CD4-positive, alpha-beta T cell treated with Interleukin-12 subunit alpha and Interleukin-12 subunit beta, for 1 hour (primary cell): ENCODE measurements at regions not wholly inside any gene's neighbourhood (a gene's known extent, or its start where the extent isn't known, plus 50 kb on each side); places are given as distances from the start of the nearest gene placed in this dataset.
"Not testable (repeated sequence)": the region's sequence is repeated elsewhere in the genome, so short reads cannot be mapped to it uniquely, and the experiment has no call there.

Source experiments
- DNase-seq: peaks from one replicate; pipeline ENCODE4 v3.0.0-alpha.2; 2020

- DNase-seq, result no peak
Measured at GRCh38 chr5:105617436-105618215, 2053.1 kb downstream of the EFNA5 start.

- no peak for DNase-seq
Measured at GRCh38 chr5:105616599-105616998, 2054.0 kb upstream of the NUDT12 start.

- DNase-seq, result not testable (repeated sequence)
Measured at GRCh38 chr5:105602406-105602805, 2039.8 kb upstream of the NUDT12 start.

- DNase-seq, result no peak
Measured at GRCh38 chr5:105593011-105593760, 2030.6 kb upstream of the NUDT12 start.

- DNase-seq, result no peak
Measured at GRCh38 chr5:105587963-105588662, 2025.5 kb upstream of the NUDT12 start.

- DNase-seq, result no peak
Measured at GRCh38 chr5:105581988-105582690, 2019.5 kb upstream of the NUDT12 start.

- no peak for DNase-seq
Measured at GRCh38 chr5:105573575-105573974, 2011.0 kb upstream of the NUDT12 start.

- no peak for DNase-seq
Measured at GRCh38 chr5:105565531-105565930, 2002.9 kb upstream of the NUDT12 start.

- no peak for DNase-seq
Measured at GRCh38 chr5:105563842-105564241, 2001.3 kb upstream of the NUDT12 start.

- no peak for DNase-seq
Measured at GRCh38 chr5:105554568-105555169, 1992.1 kb upstream of the NUDT12 start.

GRCh38 chr5:105544300-105544699, 1981.7 kb upstream of the NUDT12 start:
- DNase-seq, result no peak

GRCh38 chr5:105536675-105537074, 1974.1 kb upstream of the NUDT12 start:
- no peak for DNase-seq

GRCh38 chr5:105530716-105531261, 1968.2 kb upstream of the NUDT12 start:
- DNase-seq, result no peak

GRCh38 chr5:105529851-105530250, 1967.3 kb upstream of the NUDT12 start:
- DNase-seq, result no peak

GRCh38 chr5:105508519-105508918, 1945.9 kb upstream of the NUDT12 start:
- DNase-seq, result no peak

GRCh38 chr5:105506692-105507277, 1944.2 kb upstream of the NUDT12 start:
- DNase-seq, result no peak

- no peak for DNase-seq
Measured at GRCh38 chr5:105503950-105504349, 1941.4 kb upstream of the NUDT12 start.

- no peak for DNase-seq
Measured at GRCh38 chr5:105501315-105501714, 1938.7 kb upstream of the NUDT12 start.

GRCh38 chr5:105475401-105475800, 1912.8 kb upstream of the NUDT12 start:
- no peak for DNase-seq

- no peak for DNase-seq
Measured at GRCh38 chr5:105462377-105462776, 1899.8 kb upstream of the NUDT12 start.

- DNase-seq, result no peak
Measured at GRCh38 chr5:105460721-105461120, 1898.1 kb upstream of the NUDT12 start.
